HG03135 (cell line): ENCODE measurements at regions not wholly inside any gene's neighbourhood (a gene's known extent, or its start where the extent isn't known, plus 50 kb on each side); places are given as distances from the start of the nearest gene placed in this dataset.
"Not testable (repeated sequence)": the region's sequence is repeated elsewhere in the genome, so short reads cannot be mapped to it uniquely, and the experiment has no call there.

Experiments used
- ATAC-seq: cut with Tn5 transposase; IDR thresholded peaks from one replicate; pipeline ENCODE4 v1.9.1; 2021; ENCODE audit warnings: mild to moderate bottlenecking, moderate library complexity; ENCODE audit not compliant: unreplicated experiment

DNA sequence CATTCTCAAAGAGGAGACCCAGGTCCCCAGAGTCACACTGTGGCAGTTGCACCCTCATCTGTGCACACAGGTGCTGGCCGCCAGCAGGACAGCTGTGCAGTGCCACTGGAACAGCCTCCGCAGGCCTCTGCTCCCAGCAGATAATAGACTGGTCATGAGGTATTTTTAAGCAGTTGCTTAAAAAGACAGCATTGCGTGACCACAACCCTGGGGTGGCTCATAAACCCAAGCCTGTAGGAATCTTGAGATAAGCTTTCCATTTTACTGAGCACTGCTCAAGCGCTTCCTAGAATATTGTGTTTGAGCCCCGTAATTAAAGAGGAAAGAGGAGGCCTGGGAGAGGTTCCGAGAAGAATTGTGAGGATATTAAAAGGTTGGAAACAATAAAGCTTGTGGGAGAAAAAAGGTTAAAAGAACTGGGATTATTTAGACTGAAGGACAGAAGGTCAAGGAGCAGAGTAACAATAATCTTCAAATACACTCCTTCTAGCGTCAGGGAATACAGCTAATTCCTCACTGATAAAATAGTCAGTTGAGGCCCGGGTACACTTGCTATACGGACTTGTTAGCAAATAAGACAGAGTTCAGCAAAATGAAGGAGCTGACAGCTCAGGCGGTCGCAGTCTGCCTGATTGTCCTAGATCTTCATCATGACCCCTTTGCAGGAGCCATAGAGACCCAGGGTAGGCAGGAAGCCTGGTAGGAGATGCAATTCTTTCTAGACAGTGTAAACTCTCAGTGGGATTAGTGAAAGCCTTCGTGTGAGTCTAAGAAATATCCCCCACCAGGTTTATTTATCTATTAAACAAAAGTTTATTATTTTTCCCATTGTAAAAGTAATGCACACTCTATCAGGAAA lies 86.2 kb upstream of the KIT start:
- ATAC-seq = no peak

DNA sequence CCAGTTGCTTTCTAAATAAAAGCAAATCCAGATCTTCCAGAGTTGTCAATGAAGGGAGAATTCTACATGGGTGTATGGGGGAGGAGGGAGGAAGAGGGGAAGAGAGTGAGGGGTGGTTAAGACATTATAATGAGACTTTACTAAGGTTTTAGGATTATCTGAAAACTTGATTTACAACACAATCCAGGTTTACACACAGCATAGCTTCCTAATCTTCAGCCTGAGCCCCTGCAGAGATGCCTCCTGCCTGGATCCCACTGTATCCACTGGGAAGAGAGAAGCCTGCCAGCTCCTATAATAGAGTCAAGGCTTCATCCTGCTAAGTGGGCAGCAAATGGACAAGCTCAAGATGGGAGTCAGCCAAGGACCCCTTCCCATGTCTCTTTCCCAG lies 85.6 kb upstream of the KIT start:
- ATAC-seq = no peak

DNA sequence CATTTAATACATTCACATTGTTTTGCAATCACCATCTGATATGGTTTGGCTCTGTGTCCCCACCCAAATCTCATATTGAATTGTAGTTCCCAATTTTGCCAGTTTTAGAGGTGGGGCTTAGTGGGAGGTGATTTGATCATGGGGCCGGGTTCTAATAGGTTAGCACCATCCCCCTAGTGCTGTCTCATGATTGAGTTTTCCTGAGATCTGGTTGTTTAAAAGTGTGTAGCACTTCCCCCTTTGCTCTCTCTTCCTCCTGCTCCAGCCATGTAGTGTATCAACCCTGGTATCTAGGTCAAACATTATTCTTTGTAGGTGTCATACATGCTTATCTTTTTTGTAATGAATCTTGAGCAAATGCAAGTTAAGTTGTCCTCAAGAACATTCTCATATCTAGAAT lies 83.3 kb upstream of the KIT start:
- no peak for ATAC-seq

DNA sequence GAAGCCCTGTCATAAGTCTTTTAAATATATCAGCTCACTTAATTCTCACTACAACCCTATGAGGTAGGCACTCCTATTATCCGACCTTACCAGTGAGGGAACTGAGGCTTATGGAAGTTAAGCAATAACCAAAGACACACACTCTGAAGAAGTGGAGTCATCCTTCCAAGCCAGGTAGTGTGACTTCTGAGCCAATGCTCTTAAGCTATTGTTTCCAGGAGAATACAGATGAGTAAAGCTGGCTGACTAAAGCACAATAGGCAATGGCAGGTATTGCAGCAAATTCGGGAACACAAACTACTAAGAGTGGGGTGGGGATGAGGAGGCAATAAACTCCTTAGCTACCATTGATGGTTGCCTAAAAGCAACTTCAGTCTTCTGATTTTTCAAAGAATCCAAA lies 81.8 kb upstream of the KIT start:
- no peak for ATAC-seq

DNA sequence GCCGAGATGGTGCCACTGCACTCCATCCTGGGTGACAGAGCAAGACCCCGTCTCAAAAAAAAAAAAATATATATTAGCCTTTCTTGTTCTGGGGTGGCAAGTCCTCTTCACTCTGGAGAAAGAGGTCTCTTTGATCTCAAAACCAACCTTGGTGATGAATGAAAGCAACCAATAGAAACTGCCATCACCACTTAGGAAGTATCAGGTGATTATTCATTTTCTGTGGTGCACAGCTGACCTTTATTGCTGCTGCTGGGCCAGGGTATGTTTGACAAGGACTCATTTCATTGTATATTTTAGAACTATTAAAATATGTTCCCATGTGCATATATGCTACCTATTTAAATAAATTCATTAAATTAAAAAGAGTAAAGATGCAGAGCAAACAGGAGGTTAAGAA lies 76.0 kb upstream of the KIT start:
- no peak for ATAC-seq

DNA sequence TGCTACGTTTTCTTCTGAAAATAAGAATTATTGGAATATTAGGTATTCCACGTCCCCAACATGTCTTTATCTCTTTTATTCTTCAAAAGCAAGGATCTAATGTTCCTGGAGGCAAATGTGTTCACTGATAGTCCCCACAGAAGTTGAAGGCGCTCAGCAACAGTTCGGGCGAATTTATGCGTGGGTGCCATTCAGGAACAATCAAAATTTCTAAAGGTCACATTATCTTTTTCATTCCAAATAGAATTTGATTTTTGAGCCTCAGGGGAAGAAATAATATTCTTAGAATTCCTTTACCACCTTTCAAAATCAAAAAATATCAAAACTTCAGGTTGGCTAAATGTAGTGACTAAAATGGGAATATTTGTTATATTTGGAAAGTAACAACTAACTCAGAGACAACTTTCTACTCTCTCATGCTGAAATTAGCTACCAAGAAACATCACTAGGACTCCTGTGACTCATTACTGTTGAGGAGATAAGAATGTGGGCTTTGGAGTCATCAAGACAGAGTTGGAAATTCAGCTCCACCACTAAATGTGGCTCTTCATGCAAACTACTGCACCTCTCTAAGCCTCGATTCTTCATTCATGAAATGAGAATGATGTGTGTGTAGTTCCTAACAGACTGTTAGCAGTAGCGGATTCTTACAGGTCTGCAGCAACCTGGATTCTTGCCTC lies 72.3 kb upstream of the KIT start:
- ATAC-seq = no peak

DNA sequence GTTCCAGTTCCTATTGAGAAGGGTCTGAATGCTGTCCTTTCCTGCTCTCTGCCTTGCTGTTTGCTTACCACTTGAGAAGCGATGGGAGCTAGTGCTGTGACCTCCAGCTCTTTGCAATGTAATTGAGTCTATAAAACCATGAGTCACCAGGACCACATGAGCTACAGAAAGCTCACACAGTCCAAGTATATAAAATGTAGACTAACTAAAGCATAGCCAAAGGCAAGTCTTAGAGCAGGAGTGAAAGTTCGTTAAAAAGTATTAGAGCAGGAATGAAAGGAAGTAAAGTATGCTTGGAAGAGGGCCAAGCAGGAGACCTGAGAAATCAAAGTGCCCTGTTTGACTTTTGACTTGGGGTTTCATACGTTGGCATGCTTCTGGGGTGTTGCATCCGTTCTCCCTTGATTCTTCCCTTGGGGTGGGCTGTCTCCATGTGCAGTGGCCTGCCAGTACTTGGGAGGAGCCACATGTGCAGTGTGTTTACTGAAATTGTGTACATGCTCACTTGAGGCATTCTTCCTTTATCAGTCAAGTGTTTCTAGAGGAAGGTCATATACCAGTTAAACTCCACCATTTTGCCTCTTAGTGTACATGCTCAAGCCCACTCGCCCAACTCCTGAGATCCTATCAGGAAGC lies 71.3 kb upstream of the KIT start:
- ATAC-seq = no peak

DNA sequence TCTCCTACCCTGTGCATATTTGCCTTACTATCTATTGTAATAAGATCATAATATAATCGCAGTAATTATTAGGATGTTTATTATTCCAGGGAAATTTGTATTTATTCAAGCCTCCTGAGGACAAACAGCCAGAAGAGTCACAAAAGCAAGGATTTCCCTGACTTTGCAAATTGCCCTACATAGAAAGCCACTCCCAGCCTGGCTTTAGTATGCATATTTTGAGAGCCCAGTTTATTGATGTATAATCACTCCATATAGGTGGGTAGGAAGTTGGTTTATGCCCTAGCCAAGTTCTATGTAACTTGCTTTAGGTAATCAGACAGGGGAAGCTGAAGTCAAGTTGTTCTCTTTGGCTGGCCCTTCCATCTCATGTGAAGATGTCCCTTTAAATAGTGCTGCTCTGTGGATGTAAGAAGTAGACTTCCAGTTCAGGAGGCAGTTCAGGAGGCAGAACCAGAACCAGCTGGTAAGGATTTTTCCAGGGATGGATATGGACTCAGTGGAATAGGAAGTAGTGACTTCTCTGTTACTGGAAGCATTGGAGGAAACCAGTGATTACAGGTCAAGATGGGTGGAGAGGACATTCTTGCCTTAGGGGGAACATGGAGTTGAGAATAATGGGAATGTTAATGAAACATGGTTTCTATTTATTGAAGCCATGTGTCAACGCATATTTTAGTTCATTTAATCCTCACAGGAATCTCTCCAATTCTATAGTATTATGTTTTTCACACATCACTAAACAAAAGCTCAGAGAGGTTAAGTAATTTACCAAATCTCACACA lies 70.5 kb upstream of the KIT start:
- ATAC-seq = no peak

DNA sequence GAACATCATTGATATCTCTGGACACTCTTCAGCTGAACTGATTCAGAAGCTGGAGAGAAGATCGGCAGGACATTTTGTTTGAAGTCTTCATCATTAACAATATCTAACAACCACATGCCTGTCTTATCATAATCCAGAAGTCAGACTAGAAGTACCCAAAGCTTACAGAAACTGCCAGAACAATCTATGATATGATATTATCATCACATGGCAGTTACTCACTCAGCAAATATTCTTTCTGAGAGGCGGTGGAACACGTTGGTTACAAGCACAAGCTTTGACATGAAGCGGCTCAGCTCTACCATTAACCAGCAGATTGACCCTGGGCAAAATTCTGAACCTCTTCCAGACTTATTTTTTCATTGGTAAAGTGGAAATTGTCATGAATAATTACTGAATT lies 69.4 kb upstream of the KIT start:
- ATAC-seq = no peak

DNA sequence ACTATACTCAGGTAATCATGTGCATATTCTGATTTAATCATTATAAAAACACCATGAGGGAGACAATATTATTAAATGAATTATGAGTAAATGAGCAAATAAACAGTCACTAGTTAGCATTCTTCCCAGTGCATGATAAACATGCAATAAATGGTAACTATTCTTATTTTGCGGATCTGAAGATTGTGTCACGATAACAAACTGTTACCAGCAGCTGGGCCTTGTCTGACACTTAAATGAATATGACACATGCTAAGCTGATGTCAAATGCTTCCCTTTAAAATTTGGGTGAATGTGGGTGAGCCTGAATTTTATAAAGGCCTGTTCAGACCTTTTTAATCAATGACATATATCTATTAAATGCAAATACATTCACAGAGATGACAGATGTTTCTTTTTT lies 68.2 kb upstream of the KIT start:
- ATAC-seq = no peak

DNA sequence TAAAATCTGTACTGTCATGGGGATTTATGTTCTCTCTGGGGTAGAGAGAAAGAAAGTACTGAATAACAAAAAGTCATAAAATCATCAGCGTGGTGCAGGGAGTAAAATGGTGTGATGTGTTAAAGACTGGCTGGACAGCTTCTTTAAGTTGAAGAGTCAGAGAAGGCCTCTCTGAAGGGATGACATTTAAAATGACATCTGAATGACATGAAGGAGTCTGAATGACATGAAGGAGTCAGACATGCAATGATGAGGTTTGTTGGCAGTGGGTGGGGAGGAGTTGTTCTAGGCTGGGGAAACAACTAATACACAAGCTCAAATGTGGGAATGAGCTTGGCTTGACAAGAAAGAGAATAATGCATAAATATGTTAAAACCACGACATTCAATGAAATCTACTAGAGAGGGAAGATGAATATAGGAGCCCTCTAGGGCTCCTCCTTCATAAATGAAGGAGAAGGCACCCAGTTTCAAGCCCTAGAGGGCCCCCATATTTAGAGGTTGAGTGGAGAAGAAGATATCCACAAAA lies 63.9 kb upstream of the KIT start:
- ATAC-seq = no peak

DNA sequence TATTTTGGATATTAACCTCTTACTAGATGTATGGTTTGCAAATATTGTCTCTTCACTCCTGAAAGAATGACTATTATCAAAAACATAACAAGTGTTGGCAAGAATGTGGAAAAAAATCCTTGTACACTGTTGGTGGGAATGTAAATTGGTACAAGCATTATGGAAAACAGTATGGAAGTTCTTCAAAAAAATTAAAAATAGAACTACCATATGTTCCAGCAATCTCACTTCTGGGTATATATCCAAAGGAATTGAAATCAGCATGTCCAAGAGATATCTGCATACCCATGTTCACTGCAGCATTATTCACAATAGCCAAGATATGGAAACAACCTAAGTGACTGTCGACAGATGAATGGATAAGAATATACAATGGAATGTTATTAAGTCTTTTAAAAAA lies 61.6 kb upstream of the KIT start:
- ATAC-seq = no peak

DNA sequence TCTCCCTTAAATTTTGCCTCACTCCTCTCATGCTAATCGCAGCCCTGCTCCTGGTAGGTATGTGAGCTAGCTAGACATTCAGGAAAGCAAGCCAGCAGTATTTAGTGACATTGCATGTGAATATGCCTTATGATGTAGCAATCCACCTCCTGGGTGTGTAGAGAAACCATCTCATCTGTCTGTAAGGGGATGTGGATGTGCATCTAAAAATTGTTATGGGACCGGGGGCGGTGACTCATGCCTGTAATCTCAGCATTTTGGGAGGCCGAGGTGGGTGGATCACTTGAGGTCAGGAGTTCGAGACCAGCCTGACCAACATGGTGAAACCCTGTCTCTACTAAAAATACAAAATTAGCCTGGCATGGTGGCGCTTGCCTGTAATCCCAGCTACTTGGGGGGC lies 60.1 kb upstream of the KIT start:
- not testable (repeated sequence) for ATAC-seq

DNA sequence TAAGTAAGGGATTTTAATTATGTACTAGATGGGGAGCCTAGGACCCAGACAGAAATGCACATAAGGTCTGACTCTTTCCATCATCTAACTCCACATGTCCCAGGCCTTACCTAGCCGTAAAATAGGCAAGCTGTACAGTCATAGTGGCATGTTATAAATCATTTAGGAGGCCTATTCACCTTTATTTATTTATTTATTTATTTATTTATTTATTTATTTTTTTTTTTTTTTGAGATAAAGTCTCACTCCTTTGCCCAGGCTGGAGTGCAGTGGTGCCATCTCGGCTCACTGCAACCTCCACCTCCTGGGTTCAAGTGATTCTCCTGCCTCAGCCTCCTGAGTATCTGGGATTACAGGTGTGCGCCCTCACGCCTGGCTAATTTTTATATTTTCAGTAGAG lies 55.6 kb upstream of the KIT start:
- ATAC-seq = not testable (repeated sequence)

DNA sequence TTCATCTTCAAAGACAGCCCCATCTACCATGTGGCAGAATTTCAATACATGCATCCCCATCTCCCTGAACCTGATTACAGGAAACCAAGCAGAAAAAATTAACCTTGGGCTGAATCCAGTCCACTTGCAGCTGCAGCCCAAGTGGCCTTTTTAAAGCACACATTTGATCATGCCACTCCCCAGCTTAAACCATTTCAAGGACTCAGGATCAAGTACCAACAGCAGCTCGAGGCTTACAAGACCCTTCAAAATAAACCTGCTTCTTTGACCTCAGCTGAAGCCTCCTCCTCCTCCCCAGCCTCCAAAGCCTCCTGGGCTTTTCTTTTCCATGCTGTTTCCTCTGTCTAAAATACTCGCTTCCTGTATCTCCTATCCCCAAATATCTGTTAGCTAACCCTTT lies 50.7 kb upstream of the KIT start:
- ATAC-seq = no peak

DNA sequence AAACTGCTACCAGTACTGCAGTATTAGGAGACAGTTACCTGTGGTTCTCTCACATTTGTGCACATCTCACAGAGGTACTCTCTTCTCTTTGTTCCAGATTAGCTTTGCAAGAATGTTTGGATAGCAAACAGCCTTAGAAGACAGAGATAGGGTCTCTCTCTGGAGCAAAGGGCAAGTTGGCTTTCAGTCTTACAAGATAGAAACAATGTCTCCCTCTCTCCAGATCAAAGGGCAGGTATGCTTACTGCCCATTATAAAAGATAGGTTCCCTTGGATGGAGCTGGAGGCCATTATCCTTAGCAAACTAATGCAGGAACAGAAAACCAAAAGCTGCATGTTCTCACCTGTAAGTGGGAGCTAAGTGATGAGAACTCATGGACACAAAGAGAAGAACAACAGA lies 50.2 kb upstream of the KIT start:
- no peak for ATAC-seq
